NCI-H524 treated with DMSO at 0.1 percent for 48 hours (cell line): ENCODE measurements at regions not wholly inside any gene's neighbourhood (a gene's known extent, or its start where the extent isn't known, plus 50 kb on each side); places are given as distances from the start of the nearest gene placed in this dataset.
"Not testable (repeated sequence)": the region's sequence is repeated elsewhere in the genome, so short reads cannot be mapped to it uniquely, and the experiment has no call there.

Source experiments
- DNase-seq: peaks from one replicate; lab custom pipeline; 2025; lab: John Stamatoyannopoulos, UW

DNA sequence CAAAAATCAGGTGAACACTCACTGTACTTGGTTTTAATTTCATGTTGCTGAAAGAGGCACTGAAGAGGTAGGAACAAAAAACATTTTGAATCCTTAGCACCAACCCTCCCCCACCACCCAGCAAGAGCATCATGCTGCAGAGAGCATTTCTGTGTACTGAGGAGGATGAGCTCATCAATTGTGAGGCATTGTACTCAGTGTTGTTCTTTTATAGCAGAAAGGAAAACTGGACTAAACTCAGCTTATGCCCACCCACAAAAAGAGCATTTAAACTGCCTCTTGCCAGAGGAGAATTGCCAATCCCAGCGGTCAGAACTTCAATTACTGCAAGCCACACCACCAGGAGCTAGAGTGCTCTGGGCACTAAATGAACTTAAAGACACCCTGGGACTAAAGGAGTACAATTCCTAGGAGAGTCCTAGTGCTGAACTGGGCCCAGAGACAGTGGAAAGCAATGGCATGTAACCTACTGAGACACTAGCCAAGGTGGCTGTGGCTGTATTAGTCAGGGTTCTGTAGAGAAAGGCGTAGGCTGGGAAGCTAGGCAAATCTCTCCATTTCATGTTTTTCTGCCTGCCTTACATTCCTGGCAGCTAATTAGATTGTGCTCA lies 280.7 kb upstream of the KLHL4 start:
- no peak for DNase-seq

DNA sequence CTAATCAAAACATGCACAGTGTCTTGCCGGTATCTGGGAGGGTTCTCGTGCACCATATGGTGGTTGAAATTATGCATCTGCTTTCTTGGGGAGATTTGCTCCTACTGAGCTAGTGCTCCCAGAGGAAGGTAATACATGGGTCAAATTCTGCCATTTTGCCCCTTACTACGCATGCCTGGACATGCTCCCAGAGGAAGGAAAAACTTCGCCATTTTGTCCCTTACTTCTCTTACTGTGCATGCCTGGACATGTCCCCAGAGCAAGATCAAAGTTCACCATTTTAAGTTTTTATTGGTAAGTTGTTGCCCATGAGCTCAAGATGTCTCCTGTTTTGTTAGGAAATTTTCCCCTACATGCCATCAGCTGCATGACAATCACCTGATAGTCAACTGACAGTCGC lies 252.1 kb upstream of the KLHL4 start:
- no peak for DNase-seq

- DNase-seq, result no peak
Observed at GRCh38 chrX:87272491-87272890, 245.1 kb upstream of the KLHL4 start.

DNA sequence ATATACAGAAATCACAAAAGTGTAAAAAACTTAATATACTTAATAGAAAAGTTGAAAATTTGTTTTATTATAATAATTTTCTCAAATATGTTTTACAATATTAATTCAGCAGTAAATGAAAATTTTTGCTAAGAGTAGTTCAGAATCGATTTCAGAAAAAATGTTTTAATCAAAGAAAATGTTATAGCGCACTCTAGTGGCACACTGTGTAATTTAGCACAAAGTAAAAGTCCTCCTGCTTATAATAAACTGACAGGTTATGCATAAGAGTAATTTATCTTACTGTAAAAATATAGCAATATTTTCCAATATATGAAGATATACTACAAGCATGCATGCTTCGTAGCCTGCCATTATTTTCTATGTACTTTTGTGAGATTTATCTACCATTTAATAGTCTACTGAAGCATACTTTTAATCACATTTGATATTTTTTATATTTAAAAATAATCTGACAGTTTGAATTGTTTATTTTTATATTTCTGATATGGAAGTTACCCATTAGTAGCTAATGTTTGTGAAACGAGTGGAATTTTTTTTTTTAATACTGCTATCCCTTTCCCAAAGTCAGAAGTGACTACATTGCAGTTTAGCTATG lies 217.9 kb upstream of the KLHL4 start:
- DNase-seq, result peak; percentile 5

DNA sequence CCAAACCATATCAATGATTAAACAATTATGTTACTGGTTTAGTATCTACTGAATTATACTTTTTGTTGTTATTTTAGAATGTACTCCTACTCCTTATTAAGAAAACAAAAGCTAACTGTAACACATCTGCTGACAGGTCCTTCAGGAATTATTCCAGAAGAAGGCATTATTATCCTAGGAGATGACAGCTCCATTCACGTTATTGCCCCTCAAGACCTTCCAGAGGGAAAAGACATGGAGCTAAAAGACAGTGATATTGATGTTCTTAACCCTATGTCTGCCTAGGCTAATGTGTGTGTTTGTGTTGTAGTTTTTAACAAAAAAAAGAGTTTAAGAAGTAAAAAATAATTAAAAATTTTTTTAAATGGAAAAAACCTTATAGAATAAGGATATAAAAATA lies 206.8 kb upstream of the KLHL4 start:
- no peak for DNase-seq

- no peak for DNase-seq
Observed at GRCh38 chrX:87327267-87327666, 190.3 kb upstream of the KLHL4 start.

- DNase-seq, result peak; percentile 11
Observed at GRCh38 chrX:87337267-87337666, 180.3 kb upstream of the KLHL4 start.

DNA sequence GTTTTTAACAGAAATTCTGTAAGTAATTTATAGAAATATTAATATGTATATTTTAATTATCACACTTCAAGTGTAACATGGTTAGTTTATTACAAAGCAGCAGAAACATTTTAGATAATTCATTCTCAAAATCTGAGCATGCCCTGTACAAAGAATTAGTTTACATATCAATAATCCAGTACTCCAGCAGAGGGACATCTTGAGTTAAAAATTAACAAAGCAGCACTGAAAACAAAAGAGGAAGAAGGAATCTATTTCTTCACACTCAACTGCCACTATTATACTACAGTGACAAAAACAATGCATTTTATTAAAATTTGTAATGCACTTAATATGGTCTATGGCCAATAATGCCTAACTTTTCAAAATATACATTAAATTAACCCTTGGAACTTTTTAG lies 179.1 kb upstream of the KLHL4 start:
- DNase-seq, result no peak

DNA sequence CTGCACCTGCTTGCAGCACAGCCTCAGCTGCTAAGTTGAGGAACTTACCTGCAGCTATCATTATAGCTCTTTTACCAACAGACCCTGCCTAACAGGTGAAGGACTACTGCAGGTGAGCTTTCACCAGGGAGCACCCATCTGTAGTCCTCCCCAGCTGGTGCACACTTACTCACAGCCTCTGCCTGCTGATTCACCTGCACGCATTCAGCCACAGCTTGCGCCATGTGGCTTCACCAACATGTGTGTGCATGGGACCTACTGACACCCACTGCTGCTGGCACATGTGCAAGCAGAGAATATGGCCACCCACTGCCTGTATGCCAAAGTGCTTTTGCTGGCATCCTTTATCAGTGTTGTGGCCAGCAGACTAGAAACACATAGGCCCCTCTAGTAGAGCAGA lies 146.7 kb upstream of the KLHL4 start:
- DNase-seq, result no peak

GRCh38 chrX:87374324-87374723 lies 143.3 kb upstream of the KLHL4 start:
- no peak for DNase-seq

GRCh38 chrX:87376896-87377295 lies 140.7 kb upstream of the KLHL4 start:
- no peak for DNase-seq

DNA sequence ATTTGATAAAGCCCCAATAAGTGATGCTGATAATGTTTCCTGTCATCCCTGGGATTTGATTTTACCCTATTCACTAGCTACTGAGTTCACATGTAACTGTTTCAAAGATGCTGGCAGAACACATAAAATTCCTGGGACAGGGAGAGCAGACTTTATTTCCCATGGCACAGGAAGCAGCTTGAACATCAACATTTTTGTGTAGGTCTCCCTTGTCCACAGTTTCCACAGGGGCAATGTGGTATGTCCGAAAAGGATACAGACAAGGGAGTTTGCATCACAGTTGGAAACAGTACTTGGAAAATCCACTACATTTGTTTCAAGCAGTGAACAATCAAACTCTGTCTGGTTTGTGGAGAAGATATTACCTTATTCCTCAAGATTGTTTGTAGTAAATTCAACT lies 129.2 kb upstream of the KLHL4 start:
- no peak for DNase-seq

GRCh38 chrX:87391742-87392141 lies 125.9 kb upstream of the KLHL4 start:
- no peak for DNase-seq

DNA sequence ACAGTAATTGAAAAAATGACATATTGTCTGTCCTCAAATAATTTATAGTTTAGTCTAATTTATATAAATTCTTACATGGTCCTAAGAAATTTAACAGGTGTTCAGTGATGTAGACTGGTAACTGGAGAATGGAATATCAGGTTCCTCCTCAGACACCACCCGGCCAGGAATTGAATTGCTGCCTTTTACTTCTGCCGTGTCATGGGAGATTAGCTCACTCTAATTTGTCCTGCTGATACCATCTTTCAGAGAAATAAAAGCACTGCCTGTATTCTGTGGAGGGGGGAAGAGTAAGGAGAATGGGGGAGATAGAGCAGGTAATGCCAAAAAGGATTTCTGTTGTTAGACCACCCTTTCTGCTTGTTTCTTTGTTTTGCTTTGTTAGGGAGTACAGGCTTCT lies 125.2 kb upstream of the KLHL4 start:
- DNase-seq, result peak; percentile 76

DNA sequence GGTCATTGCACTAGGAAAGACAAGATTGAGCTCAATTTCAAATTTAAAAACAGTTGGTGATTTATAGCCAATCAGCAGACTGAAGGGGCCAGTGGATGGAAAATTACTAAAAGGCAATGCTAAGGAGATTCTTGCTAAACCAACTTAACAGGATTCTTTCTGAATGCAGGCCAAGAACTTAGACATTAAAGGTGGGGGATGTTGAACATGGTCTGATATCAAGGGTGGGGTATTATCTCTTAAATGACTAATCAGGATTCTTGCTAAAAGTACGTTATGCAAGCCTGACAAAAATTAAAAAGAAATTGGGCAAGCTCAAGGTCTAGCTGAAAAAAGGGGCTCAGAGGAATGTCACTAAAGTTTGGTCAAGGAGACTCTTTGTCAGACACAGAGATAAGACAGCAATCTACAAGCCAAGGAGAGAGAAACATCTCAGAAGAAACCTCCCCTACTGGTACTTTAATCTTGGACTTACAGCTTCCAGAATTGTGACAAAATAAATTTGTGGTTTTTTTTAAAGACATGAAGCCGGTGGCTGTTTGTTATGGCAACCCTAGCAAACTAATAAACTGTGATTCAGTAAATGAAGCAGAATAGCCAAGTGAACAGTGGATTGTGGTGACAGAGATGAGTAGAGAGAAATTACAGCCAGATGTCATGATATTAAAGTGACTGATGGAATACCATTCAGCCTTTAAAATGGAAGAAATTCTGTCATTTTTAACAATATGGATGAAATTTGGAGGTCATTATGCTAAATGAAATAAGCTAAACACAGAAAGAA lies 120.3 kb upstream of the KLHL4 start:
- no peak for DNase-seq

GRCh38 chrX:87402256-87402655 lies 115.3 kb upstream of the KLHL4 start:
- DNase-seq, result no peak

- no peak for DNase-seq
Observed at GRCh38 chrX:87403551-87403950, 114.1 kb upstream of the KLHL4 start.

- DNase-seq, result no peak
Observed at GRCh38 chrX:87409113-87409841, 108.3 kb upstream of the KLHL4 start.

DNA sequence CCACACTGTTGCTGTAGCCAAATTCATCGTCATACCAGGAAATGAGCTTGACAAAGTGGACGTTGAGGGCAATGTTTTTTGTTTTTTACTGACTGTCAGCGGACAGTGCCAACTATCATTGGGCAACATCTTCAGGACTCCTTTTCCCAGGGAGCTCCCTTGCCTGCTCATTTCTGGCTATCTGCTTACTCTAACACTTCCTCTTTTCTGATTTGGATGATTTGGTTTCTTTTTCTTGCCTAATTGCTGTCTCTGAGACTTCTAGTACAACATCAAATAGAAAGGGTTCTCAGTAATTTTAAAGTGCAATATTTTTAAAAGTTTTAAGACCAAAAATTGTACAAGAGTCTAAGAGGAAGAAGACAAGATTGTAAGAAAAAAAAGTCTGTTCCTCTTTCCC lies 92.0 kb upstream of the KLHL4 start:
- no peak for DNase-seq

DNA sequence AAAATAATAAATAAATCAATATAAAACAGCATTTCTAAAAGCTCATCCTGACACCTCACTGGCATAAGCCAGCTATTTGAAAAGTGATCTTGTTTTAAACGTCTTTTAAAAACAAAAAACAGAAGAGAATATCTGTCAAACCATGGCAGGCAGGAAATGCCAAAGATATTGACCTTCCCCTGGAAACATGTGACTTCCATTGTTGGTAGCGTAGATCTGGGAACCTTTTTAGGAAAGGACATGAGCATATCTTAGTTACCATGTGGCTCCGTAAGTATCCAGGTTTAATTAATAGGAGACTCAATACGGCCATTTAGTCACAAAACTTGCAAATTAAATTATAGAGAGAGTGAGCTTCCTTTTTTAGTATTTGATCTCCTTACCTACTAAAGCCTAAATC lies 83.0 kb upstream of the KLHL4 start:
- no peak for DNase-seq

DNA sequence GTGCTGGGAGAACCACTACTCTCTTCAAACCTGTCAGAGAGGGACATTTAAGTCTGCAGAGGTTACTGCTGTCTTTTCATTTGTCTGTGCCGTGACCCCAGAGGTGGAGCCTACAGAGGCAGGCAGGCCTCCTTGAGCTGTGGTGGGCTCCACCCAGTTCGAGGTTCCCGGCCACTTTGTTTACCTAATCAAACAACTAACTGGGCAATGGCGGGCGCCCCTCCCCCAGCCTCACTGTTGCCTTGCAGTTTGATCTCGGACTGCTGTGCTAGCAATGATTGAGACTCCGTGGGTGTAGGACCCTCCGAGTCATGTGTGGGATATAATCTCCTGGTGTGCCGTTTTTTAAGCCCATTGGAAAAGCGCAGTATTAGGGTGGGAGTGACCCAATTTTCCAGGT lies 69.0 kb upstream of the KLHL4 start:
- DNase-seq, result not testable (repeated sequence)

GRCh38 chrX:87465757-87466156 lies 51.8 kb upstream of the KLHL4 start:
- DNase-seq, result not testable (repeated sequence)
